ENCODE measurements at regions not wholly inside any gene's neighbourhood (a gene's known extent, or its start where the extent isn't known, plus 50 kb on each side); places are given as distances from the start of the nearest gene placed in this dataset.
"Not testable (repeated sequence)": the region's sequence is repeated elsewhere in the genome, so short reads cannot be mapped to it uniquely, and the experiment has no call there.

DNA sequence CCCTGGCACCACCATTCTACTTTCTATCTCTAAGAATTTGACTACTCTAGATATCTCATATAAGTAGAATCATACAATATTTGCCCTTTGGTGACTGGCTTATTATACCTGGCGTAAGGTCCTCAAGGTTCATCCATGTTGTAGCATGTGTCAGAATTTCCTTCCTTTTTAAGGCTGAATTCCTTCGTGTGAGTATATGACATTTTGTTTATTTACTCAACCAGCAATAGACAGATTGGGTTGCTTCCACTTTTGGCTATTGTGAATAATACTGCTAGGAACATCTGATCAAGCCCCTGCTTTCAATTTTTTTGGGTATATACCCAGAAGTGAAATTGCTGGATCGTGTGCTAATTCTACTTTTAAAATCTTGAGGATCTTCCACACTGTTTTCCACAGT is 232.8 kb upstream of the MCHR2 start:
- Histone ChIP-seq H3K4me3 (ENCODE audit: low read length) (no peak overlapping the region), H3K27ac (ENCODE audit: low read length) (no peak overlapping the region), H3K36me3 (ENCODE audit: insufficient read depth, low read depth, low read length) (no peaks in the 10 kb centered on the region), H3K9ac (ENCODE audit: low read depth, low read length) (no peak overlapping the region), H3K9me3 (ENCODE audit: insufficient read depth, low read depth, low read length) (no peaks in the 10 kb centered on the region), H3K27me3 (ENCODE audit: insufficient read depth, low read length) (peaks cover 8% of the 10 kb centered on the region; the same call in 1 of the 2 replicates), H3K4me1 (ENCODE audit: insufficient read depth, low read length) (peaks cover 20% of the 10 kb centered on the region)

- H3K27ac ChIP-seq (ENCODE audit: low read length); H3K9me3 ChIP-seq (ENCODE audit: insufficient read depth, low read depth, low read length); H3K4me1 ChIP-seq (ENCODE audit: insufficient read depth, low read length); H3K27me3 ChIP-seq (ENCODE audit: insufficient read depth, low read length); H3K4me3 ChIP-seq (ENCODE audit: low read length); H3K36me3 ChIP-seq (ENCODE audit: insufficient read depth, low read depth, low read length); H3K9ac ChIP-seq (ENCODE audit: low read depth, low read length): not testable (repeated sequence)
These were observed 229.9 kb upstream of the MCHR2 start for GRCh38 chr6:100223952-100224351.

DNA sequence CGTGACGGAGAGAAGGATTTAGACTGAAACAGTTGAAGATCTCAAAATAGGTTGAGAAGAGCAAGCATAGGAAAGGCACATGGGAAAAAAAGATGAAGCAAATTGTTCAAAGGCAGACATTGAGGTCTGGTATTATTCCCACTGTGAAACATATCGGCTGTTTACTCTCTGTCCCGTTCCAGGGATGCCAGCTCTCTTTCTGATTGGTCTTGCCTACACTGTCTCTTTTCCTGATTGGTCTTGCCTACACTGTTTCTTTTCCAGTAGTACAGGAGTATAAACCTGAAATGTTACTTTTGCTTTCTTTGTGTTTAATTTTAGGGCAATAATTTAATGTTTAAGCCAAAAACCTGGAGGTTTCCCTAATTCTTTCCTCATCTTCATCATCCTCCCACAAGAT is 226.5 kb upstream of the MCHR2 start:
- Histone ChIP-seq H3K27ac (ENCODE audit: low read length) (no peak overlapping the region), H3K36me3 (ENCODE audit: insufficient read depth, low read depth, low read length) (no peaks in the 10 kb centered on the region), H3K4me3 (ENCODE audit: low read length) (no peak overlapping the region), H3K9ac (ENCODE audit: low read depth, low read length) (no peak overlapping the region), H3K9me3 (ENCODE audit: insufficient read depth, low read depth, low read length) (no peaks in the 10 kb centered on the region), H3K27me3 (ENCODE audit: insufficient read depth, low read length) (no peaks in the 10 kb centered on the region), H3K4me1 (ENCODE audit: insufficient read depth, low read length) (no peaks in the 10 kb centered on the region; the same call in 1 of the 2 replicates)

DNA sequence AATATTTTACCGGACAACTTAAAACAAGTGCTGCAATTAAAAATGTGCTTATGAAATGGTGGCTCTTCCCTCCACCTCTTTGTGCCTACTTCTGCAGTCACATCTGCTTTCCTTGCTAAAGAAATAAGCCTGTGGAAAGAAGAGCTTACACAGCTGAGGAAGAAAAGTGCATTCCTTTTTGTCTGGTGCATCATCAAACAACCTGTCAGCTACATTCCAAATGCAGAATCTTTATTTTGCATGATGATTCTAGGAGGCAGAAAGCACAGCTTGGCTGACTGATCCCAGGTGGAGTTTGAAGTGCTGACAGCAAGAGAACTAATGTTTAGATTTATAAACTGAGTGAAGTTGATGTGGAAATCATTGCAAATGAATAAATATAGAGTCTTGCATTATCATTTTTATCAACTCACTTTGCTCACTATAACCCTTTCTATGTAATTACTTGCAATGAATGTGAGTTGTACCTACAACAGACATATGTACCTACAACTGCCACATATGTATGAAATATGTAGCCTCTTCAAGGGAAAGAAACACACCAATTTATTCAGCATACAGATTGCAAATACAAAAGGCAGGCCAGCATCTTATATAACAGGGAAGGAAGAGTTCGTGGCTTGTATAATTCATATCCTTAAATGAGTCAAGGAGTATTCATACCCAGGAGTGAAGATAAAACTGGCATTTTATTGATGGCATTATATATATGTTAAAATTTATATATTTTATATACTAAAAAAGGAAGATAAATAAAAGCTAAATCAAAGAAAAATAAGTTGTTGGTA is 223.4 kb upstream of the MCHR2 start:
- Histone ChIP-seq H3K36me3 (ENCODE audit: insufficient read depth, low read depth, low read length) (no peaks in the 10 kb centered on the region), H3K9me3 (ENCODE audit: insufficient read depth, low read depth, low read length) (no peaks in the 10 kb centered on the region), H3K9ac (ENCODE audit: low read depth, low read length) (no peak overlapping the region), H3K27me3 (ENCODE audit: insufficient read depth, low read length) (no peaks in the 10 kb centered on the region), H3K4me3 (ENCODE audit: low read length) (no peak overlapping the region), H3K27ac (ENCODE audit: low read length) (no peak overlapping the region), H3K4me1 (ENCODE audit: insufficient read depth, low read length) (no peaks in the 10 kb centered on the region; the same call in 1 of the 2 replicates)

DNA sequence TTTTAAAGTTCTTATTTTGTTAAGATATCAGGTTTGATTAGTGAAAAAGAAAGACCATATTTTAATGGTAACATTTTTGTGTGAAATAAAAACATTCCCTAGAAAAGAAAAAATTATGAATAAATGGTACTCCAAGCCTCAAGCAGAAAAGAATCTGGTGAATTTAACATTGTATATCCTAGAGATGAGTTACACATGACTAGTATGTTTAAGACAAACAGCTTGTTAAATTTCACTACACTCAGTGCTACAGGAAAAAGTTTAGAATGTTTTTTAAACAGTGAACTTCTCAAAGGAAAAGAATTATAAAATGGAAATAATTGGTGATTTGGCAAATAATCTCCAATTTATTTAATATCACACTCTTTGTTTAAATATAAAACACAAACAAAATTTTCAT is 222.7 kb upstream of the MCHR2 start:
- H3K4me1 ChIP-seq (ENCODE audit: insufficient read depth, low read length) = no peaks in the 10 kb centered on the region; the same call in 1 of the 2 replicates
- H3K36me3 ChIP-seq (ENCODE audit: insufficient read depth, low read depth, low read length) = no peaks in the 10 kb centered on the region
- no peak overlapping the region for H3K9ac ChIP-seq (ENCODE audit: low read depth, low read length)
- no peaks in the 10 kb centered on the region for H3K9me3 ChIP-seq (ENCODE audit: insufficient read depth, low read depth, low read length)
- H3K27me3 ChIP-seq (ENCODE audit: insufficient read depth, low read length) = no peaks in the 10 kb centered on the region
- no peak overlapping the region for H3K4me3 ChIP-seq (ENCODE audit: low read length)
- H3K27ac ChIP-seq (ENCODE audit: low read length) = no peak overlapping the region

- Histone ChIP-seq H3K9ac (ENCODE audit: low read depth, low read length) (no peak overlapping the region), H3K36me3 (ENCODE audit: insufficient read depth, low read depth, low read length) (no peaks in the 10 kb centered on the region), H3K27ac (ENCODE audit: low read length) (no peak overlapping the region), H3K9me3 (ENCODE audit: insufficient read depth, low read depth, low read length) (no peaks in the 10 kb centered on the region), H3K4me3 (ENCODE audit: low read length) (no peak overlapping the region), H3K4me1 (ENCODE audit: insufficient read depth, low read length) (peaks cover 6% of the 10 kb centered on the region; the same call in 1 of the 2 replicates), H3K27me3 (ENCODE audit: insufficient read depth, low read length) (no peaks in the 10 kb centered on the region)
These were observed 218.1 kb upstream of the MCHR2 start for GRCh38 chr6:100212131-100212530.

DNA sequence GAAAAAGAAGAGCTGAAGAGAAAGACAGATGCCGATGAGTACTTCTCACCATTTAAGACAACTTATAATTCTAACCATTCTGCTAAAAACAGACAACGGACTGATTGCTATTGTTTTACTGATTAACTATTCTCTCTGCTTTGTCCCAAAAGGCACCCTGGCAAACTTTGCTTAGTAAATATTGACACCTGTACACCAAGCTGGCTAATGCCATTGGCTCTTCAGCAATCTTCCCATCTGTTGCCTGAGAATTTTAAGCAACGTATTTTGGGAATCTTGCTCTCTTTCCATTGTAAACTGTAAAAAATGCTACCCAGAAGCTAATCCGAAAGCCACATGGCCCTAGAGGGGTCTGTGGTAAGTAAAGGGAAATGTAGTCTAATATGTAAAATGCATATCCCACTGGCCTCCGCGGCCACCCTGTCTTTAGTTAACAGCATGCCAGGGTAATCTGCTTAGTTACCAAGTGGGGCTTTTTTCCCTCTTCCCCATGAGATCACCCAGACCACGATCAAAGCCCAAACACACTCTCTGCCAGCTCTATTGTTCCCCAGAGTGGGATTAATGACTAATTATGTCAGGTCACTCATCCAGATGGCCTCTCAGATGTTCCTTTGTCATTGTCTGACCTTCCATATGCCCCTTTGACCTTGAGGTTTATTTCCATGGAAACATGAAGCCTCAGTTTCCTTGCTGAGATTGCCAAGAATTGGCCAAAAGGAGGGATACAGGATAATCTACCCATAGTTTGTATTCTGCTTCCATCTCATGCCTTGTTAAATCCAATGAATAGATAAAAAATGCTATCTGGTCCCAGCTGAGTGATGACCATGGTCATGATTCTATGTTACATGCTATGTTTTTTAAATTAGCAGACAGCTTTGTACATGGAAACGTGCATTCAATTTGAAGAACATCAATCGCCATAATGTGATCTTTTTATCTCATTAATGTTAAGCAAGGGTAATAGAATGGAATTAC is 216.4 kb upstream of the MCHR2 start:
- no peak overlapping the region for H3K27ac ChIP-seq (ENCODE audit: low read length)
- H3K4me3 ChIP-seq (ENCODE audit: low read length) = no peak overlapping the region
- peaks cover 6% of the 10 kb centered on the region; the same call in 1 of the 2 replicates for H3K4me1 ChIP-seq (ENCODE audit: insufficient read depth, low read length)
- H3K36me3 ChIP-seq (ENCODE audit: insufficient read depth, low read depth, low read length) = no peaks in the 10 kb centered on the region
- H3K9ac ChIP-seq (ENCODE audit: low read depth, low read length) = no peak overlapping the region
- no peaks in the 10 kb centered on the region for H3K9me3 ChIP-seq (ENCODE audit: insufficient read depth, low read depth, low read length)
- no peaks in the 10 kb centered on the region for H3K27me3 ChIP-seq (ENCODE audit: insufficient read depth, low read length)

DNA sequence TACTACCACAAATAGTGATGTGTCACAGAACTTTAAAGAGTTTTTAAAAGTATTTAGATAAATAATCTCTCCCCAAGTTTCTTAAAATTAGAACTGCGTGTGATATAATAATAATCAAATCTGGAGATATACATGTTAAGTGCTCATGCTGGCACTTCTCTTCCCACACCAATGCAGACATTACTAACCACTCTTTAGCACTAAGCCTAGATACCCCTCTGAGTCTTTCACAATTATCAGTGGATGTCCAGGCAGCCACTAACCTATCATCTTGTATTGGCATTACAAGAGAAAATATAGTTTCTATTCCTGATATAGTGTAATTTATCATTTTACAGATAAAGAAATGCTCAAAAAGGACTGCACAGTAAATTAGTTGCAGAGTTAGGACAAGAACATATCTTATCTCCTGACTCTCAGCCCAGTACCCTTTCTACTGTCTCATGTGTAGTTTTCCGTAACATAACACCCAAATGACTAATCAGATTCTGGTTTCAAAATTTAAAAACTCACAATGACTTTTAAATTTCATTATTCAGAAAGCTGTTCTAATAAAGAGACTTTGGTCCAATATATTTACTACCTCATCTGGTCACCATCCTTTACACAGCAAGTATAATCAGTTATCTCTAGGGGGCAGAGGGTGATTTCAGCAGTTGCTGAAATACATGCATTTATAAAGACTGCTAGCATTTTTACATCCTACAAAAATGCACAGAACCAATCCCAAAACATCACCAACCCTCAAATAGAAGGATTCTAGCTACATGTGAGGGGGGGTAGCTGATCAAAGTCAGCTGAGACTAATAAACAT is 215.5 kb upstream of the MCHR2 start:
- H3K27me3 ChIP-seq (ENCODE audit: insufficient read depth, low read length) = no peaks in the 10 kb centered on the region
- H3K36me3 ChIP-seq (ENCODE audit: insufficient read depth, low read depth, low read length) = no peaks in the 10 kb centered on the region
- H3K4me3 ChIP-seq (ENCODE audit: low read length) = no peak overlapping the region
- H3K27ac ChIP-seq (ENCODE audit: low read length) = no peak overlapping the region
- H3K9ac ChIP-seq (ENCODE audit: low read depth, low read length) = no peak overlapping the region
- no peaks in the 10 kb centered on the region for H3K9me3 ChIP-seq (ENCODE audit: insufficient read depth, low read depth, low read length)
- H3K4me1 ChIP-seq (ENCODE audit: insufficient read depth, low read length) = peaks cover 6% of the 10 kb centered on the region; the same call in 1 of the 2 replicates

GRCh38 chr6:100203400-100203799 is 209.4 kb upstream of the MCHR2 start:
- H3K9me3 ChIP-seq (ENCODE audit: insufficient read depth, low read depth, low read length) = no peaks in the 10 kb centered on the region
- H3K4me3 ChIP-seq (ENCODE audit: low read length) = no peak overlapping the region
- no peak overlapping the region for H3K27ac ChIP-seq (ENCODE audit: low read length)
- H3K9ac ChIP-seq (ENCODE audit: low read depth, low read length) = no peak overlapping the region
- no peaks in the 10 kb centered on the region for H3K27me3 ChIP-seq (ENCODE audit: insufficient read depth, low read length)
- H3K36me3 ChIP-seq (ENCODE audit: insufficient read depth, low read depth, low read length) = no peaks in the 10 kb centered on the region
- no peaks in the 10 kb centered on the region for H3K4me1 ChIP-seq (ENCODE audit: insufficient read depth, low read length)

DNA sequence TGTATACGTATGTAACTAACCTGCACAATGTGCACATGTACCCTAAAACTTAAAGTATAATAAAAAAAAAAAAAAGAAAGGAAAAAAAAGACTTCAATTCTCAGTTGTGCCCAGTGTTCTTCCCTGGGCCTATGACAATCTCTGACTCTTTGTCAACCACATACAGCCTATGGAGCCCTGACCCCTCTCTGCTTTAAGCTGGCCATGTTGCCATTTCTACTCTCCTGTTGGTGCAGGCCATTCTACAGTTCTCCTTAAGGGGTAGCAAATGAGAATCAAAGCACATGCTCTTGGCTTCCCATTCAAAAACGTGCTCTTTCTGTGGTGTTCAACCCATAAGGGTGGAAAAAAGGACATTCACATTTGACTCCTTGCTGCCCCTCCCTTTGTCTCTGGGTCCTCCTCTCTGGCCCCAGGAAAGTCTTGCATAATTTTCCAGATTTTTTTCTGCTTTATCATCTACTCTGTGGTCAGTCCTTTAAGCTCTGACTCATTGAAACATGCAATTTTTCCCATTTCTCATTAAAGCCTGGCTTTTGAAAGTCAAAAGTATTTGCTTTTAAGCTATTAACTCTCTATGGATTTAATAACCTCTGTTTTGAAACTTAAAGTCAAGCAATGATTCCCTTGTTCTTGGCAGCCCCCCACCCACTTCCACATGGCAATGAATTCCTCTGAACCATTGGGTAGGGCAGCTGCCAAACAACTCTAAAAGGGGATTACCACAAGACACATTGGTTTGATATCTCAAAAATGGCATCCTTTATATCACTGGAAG is 208.6 kb upstream of the MCHR2 start:
- no peaks in the 10 kb centered on the region for H3K9me3 ChIP-seq (ENCODE audit: insufficient read depth, low read depth, low read length)
- no peaks in the 10 kb centered on the region for H3K4me1 ChIP-seq (ENCODE audit: insufficient read depth, low read length)
- H3K9ac ChIP-seq (ENCODE audit: low read depth, low read length) = no peak overlapping the region
- H3K27ac ChIP-seq (ENCODE audit: low read length) = no peak overlapping the region
- no peaks in the 10 kb centered on the region for H3K27me3 ChIP-seq (ENCODE audit: insufficient read depth, low read length)
- H3K36me3 ChIP-seq (ENCODE audit: insufficient read depth, low read depth, low read length) = no peaks in the 10 kb centered on the region
- H3K4me3 ChIP-seq (ENCODE audit: low read length) = no peak overlapping the region
